CD4-positive, alpha-beta T cell treated with Interleukin-17A for 1 hour (primary cell): ENCODE measurements at regions not wholly inside any gene's neighbourhood (a gene's known extent, or its start where the extent isn't known, plus 50 kb on each side); places are given as distances from the start of the nearest gene placed in this dataset.

Source experiments
- DNase-seq: peaks from one replicate; pipeline ENCODE4 v3.0.0-alpha.2; 2020

GRCh38 chr10:56927701-56928100 lies 566.6 kb upstream of the ZWINT start:
- DNase-seq = no peak

DNA sequence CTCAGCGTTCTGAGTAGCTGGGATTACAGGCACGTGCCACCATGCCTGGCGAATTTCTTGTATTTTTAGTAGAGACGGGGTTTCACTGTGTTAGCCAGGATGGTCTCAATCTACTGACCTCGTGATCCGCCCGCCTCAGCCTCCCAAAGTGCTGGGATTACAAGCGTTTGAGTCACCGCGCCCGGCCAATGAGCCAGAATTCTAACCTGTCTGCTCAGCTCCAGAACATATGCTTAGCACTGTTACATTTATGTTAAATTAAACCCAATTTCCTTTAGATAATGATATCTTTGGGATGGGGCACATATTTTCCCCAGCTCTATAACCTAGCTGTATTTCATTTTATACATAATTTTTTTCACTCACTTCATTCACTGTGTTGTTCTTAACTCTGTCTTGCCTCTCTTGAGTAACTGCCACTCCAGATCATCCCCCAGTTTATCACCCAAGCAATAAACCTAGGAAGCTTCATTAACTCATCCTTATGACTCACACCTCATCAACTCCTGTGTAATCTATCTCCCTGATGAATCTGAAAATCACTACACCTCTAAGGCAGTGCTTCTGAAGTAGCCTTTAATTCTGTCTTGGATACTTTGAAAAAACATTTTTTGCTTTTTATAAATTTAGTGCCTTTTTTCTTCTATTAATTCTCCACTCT lies 559.7 kb upstream of the ZWINT start:
- no peak for DNase-seq

DNA sequence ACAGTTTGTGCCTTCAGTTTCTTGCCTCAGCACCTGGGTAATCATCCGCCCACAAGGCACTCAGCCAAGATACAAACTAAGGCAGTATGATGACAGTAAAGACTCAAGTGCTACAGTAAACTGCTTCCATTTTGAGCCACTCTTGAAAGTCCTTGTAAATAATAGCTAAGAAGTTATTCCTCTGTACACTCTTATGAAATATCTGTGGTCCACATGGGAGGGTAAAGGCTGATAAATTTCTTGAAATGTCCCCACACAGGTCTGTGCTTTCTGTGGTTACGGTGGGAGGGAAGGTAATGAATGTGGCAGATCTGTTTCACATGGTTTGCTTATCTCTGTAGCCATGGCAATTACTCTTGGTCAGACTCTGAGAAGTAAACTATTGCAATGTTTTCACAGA lies 551.0 kb upstream of the ZWINT start:
- DNase-seq = no peak

- DNase-seq = no peak
These were observed 544.0 kb upstream of the ZWINT start for GRCh38 chr10:56905051-56905450.

- no peak for DNase-seq
These were observed 541.5 kb upstream of the ZWINT start for GRCh38 chr10:56902554-56902953.

DNA sequence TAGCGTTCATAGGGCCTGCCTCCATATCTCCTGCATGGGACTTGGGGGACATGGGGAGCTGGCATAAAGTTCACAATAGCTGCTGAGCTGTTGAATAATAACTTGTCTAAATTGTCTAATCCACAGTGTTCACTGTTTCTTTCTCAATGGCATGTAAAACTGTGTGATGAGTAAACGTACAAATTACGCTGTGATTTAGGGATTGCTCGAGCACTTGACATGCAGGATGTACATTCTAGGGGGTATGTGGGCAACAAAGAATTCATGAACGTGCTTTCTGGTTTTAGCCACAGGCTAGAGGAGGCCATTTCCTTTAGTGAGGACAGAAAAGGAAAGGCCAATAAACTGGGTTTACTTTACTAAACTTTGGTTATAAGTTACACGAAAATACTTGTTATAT lies 534.2 kb upstream of the ZWINT start:
- no peak for DNase-seq

- DNase-seq = no peak
These were observed 520.2 kb upstream of the ZWINT start for GRCh38 chr10:56881218-56881617.

- no peak for DNase-seq
These were observed 519.5 kb upstream of the ZWINT start for GRCh38 chr10:56880606-56881005.

- DNase-seq = no peak
These were observed 513.9 kb upstream of the ZWINT start for GRCh38 chr10:56874950-56875349.

- no peak for DNase-seq
These were observed 510.2 kb upstream of the ZWINT start for GRCh38 chr10:56871160-56871668.

- DNase-seq = no peak
These were observed 506.2 kb upstream of the ZWINT start for GRCh38 chr10:56867236-56867635.

GRCh38 chr10:56856569-56856968 lies 495.5 kb upstream of the ZWINT start:
- no peak for DNase-seq

GRCh38 chr10:56844978-56845529 lies 484.0 kb upstream of the ZWINT start:
- DNase-seq = no peak

- DNase-seq = no peak
These were observed 475.6 kb upstream of the ZWINT start for GRCh38 chr10:56836659-56837058.

DNA sequence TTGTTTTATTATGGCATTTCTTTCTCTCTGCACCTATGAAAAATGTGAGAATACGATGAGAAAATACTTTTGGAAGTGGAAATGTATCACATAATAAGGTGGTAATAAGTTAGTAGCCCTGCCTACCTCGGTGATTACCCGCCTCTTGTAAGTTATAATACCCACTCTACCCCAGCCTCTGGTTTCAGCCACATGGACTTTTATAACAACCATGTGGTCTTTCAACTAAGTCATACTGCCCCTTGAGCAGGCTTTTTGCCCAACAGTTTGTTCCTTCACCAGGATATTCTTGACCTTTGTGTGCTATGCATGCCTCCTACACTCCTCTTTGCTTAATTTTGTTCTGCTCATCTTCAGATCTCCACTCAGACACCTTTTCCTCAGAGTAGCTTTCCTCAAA lies 470.6 kb upstream of the ZWINT start:
- no peak for DNase-seq

DNA sequence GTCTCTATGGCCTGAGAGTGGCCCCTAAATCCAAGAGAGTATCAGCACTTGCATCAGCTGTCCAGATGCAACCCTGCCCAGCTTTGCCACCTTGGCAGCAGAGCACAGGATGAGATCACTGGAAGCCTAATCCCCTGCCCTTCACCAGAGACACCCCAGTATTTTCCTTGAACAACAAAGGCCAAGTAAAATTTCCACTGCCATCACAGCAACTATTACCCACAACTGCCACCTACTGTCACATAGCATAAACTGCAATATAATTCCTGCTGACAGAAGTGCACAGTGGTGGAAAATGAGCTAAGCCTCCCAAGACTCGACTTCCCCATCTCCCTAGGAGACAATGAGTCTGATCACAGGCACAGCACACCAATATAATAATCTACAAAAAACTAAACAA lies 462.8 kb upstream of the ZWINT start:
- DNase-seq = no peak

DNA sequence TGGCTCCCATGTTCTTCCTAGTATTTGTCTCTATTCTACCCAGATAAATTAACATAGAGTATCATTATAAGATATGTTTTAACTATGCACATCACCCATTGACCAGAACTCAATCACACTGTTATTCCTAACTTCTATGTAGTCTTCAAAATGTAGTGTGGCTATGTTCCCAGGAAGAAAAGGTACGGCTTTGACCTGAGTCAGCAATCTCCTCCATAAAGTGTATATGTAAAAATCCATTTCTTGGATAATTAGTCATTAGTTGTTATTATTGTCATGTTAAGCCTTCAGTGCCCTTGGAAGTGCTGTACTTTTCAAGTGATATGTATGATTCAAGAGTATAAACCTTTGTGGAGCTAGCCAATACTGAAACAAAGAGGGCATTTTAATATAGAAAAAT lies 444.0 kb upstream of the ZWINT start:
- DNase-seq = no peak

- DNase-seq = no peak
These were observed 424.2 kb upstream of the ZWINT start for GRCh38 chr10:56785292-56785691.

DNA sequence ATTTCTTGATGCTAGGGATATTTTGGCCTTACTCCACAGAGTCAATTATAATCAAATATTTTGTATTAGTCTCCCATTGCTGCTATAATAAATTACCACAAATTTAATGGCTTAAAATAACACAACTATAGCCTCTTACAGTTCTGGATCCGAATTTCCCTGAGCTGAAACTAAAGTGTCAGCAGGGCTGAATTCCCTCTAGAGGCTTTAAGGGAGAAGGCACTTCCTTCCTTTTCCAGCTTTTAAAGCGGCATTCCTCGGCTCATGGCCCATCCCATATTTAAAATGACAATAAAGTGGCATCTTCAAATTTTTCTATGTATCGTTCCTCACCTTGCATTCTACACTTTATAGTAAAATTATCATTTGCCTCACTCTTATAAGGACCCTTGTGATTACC lies 421.4 kb upstream of the ZWINT start:
- no peak for DNase-seq

- DNase-seq = no peak
These were observed 410.3 kb upstream of the ZWINT start for GRCh38 chr10:56771343-56771742.

GRCh38 chr10:56763090-56763489 lies 402.0 kb upstream of the ZWINT start:
- DNase-seq = no peak

GRCh38 chr10:56745490-56745889 lies 384.4 kb upstream of the ZWINT start:
- DNase-seq = no peak

DNA sequence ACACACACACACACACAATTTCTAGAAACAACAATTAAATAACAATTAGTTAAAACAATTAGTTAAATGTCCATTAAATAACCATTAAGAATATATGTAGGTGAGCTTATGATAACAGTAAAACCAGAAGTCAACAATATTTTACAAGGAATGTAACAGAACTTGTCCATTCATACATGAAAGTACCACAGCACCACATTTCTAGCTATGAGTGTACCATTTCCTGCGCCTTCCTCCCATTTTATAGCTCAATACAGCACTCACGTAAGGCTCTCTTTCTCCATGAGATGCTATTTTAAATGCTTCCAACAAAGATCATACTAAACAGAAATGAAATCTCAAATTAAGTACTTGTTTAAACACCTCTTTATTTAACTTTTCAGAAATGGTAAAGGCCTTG lies 367.3 kb upstream of the ZWINT start:
- no peak for DNase-seq

DNA sequence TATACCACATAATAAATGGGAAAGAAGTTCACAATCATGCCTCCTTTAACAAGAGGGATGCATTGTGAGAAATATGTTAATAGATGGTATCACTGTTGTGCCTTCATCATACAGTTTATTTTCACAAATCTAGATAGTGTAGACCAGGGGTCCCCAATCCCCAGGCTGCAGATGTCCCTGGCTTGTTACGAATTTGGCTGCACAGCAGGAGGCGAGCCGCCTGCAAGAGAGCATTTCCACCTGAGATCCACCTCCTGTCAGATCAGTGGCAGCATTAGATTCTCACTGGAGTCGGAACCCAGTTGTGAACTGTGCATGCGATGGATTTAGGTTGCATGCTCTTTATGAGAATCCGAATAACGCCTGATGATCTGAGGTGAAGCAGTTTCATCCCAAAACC lies 361.9 kb upstream of the ZWINT start:
- no peak for DNase-seq

DNA sequence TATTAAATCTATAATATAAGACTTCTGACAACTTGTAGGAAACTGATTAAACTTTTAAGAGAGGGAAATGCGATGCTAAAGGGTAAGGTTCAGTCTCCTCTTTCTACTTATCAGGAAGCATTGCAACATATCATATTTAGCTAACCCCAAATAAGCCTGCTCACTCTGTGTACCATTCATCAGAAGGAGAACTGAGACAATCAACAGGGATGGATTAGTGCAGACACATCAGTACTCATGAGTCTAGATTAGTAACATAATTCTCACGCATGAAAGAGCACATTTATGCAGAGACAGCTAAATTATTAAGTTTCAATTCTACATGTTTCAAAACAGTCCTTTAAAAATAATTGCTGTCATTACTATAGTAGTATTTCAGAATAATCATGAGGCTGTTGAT lies 354.2 kb upstream of the ZWINT start:
- DNase-seq = no peak
